NCI-H1048 (cell line): ENCODE measurements at regions not wholly inside any gene's neighbourhood (a gene's known extent, or its start where the extent isn't known, plus 50 kb on each side); places are given as distances from the start of the nearest gene placed in this dataset.

Experiments
- DNase-seq: peaks from one replicate; lab custom pipeline; 2025; lab: John Stamatoyannopoulos, UW

GRCh38 chr2:149908726-149909683 lies 321.4 kb upstream of the MMADHC start:
- no peak for DNase-seq

- DNase-seq = no peak
Observed at GRCh38 chr2:149906886-149907285, 319.3 kb upstream of the MMADHC start.

- DNase-seq = no peak
Observed at GRCh38 chr2:149904352-149905175, 317.0 kb upstream of the MMADHC start.

- DNase-seq = no peak
Observed at GRCh38 chr2:149903626-149904025, 316.1 kb upstream of the MMADHC start.

GRCh38 chr2:149902081-149902480 lies 314.5 kb upstream of the MMADHC start:
- no peak for DNase-seq

- no peak for DNase-seq
Observed at GRCh38 chr2:149901231-149901859, 313.8 kb upstream of the MMADHC start.

- no peak for DNase-seq
Observed at GRCh38 chr2:149899390-149899789, 311.8 kb upstream of the MMADHC start.

GRCh38 chr2:149894760-149895159 lies 307.2 kb upstream of the MMADHC start:
- no peak for DNase-seq

- DNase-seq = no peak
Observed at GRCh38 chr2:149894226-149894625, 306.7 kb upstream of the MMADHC start.

GRCh38 chr2:149892563-149892962 lies 305.0 kb upstream of the MMADHC start:
- no peak for DNase-seq

- no peak for DNase-seq
Observed at GRCh38 chr2:149885946-149886345, 298.4 kb upstream of the MMADHC start.

GRCh38 chr2:149885468-149885867 lies 297.9 kb upstream of the MMADHC start:
- DNase-seq = no peak

GRCh38 chr2:149884871-149885270 lies 297.3 kb upstream of the MMADHC start:
- peak; percentile 69 for DNase-seq

- DNase-seq = no peak
Observed at GRCh38 chr2:149877913-149878312, 290.3 kb upstream of the MMADHC start.

- no peak for DNase-seq
Observed at GRCh38 chr2:149877074-149877473, 289.5 kb upstream of the MMADHC start.

- no peak for DNase-seq
Observed at GRCh38 chr2:149873936-149874335, 286.4 kb upstream of the MMADHC start.

GRCh38 chr2:149872638-149873150 lies 285.1 kb upstream of the MMADHC start:
- no peak for DNase-seq

- DNase-seq = no peak
Observed at GRCh38 chr2:149872041-149872440, 284.5 kb upstream of the MMADHC start.

GRCh38 chr2:149871091-149871885 lies 283.7 kb upstream of the MMADHC start:
- DNase-seq = no peak

- DNase-seq = no peak
Observed at GRCh38 chr2:149863227-149863626, 275.7 kb upstream of the MMADHC start.

- DNase-seq = no peak
Observed at GRCh38 chr2:149861034-149861433, 273.5 kb upstream of the MMADHC start.
